Liver (tissue), 8 donors: ENCODE measurements at regions not wholly inside any gene's neighbourhood (a gene's known extent, or its start where the extent isn't known, plus 50 kb on each side); places are given as distances from the start of the nearest gene placed in this dataset.

Source experiments
- DNase-seq: peaks from one replicate; pipeline ENCODE4 v3.0.0-alpha.2; 2017; ENCODE audit warnings: low spot score
- H3K27ac ChIP-seq, 2 donors: one replicate each; pipeline ENCODE4 v1.7.0; 2013; ENCODE audit warnings: inconsistent platforms in 2 of 2, low read length in 2 of 2, control low read depth in 1 of 2, low read depth in 1 of 2, mild to moderate bottlenecking in 1 of 2
- H3K27me3 ChIP-seq, 4 donors: one replicate each; pipeline versions ENCODE4 v1.6.1 to v1.7.0; 2013; ENCODE audit warnings: low read length in 3 of 4, inconsistent platforms in 1 of 4, mild to moderate bottlenecking in 1 of 4, moderate library complexity in 1 of 4; ENCODE audit not compliant: control insufficient read depth in 4 of 4, insufficient read depth in 4 of 4
- H3K36me3 ChIP-seq, 4 donors: one replicate each; pipeline versions ENCODE4 v1.6.1 to v1.7.0; 2013; ENCODE audit warnings: low read length in 3 of 4, mild to moderate bottlenecking in 3 of 4, low read depth in 1 of 4, moderate library complexity in 1 of 4; ENCODE audit not compliant: control insufficient read depth in 4 of 4, insufficient read depth in 3 of 4
- H3K4me1 ChIP-seq, 4 donors: one replicate each; pipeline versions ENCODE4 v1.6.1 to v1.7.0; 2013; ENCODE audit warnings: low read length in 3 of 4, mild to moderate bottlenecking in 3 of 4, moderate library complexity in 1 of 4; ENCODE audit not compliant: control insufficient read depth in 4 of 4, insufficient read depth in 4 of 4
- H3K4me3 ChIP-seq, 3 donors: one replicate each; pipeline versions ENCODE4 v1.6.1 to v1.7.0; 2013; ENCODE audit warnings: low read length in 3 of 3, control low read depth in 1 of 3, low read depth in 1 of 3, mild to moderate bottlenecking in 1 of 3
- H3K9ac ChIP-seq, 2 donors: one replicate each; pipeline ENCODE4 v1.7.0; 2013; ENCODE audit warnings: low read length in 2 of 2, mild to moderate bottlenecking in 2 of 2, moderate library complexity in 2 of 2, control low read depth in 1 of 2, low read depth in 1 of 2
- H3K9me3 ChIP-seq, 4 donors: one replicate each; pipeline versions ENCODE4 v1.6.1 to v1.7.0; 2013; ENCODE audit warnings: low read length in 3 of 4; ENCODE audit not compliant: control insufficient read depth in 4 of 4
- ATF3 ChIP-seq: IDR thresholded peaks from 2 replicates; pipeline ENCODE4 v1.6.1; 2016; ENCODE audit warnings: antibody characterized with exemption
- CTCF ChIP-seq: fragments of 150-350 bp; IDR thresholded peaks from 2 replicates; pipeline ENCODE4 v1.5.1; 2017; ENCODE audit warnings: improper control_type of control experiment, low read depth, low read length; ENCODE audit not compliant: missing input control
- EGR1 ChIP-seq, 2 donors: IDR thresholded peaks; 2 replicates each; pipeline ENCODE4 v1.6.1; 2016 to 2018; ENCODE audit warnings: antibody characterized with exemption in 2 of 2, low read depth in 2 of 2
- FOXA1 ChIP-seq: IDR thresholded peaks from 2 replicates; pipeline ENCODE4 v1.6.1; 2016; ENCODE audit warnings: antibody characterized with exemption
- FOXA2 ChIP-seq: IDR thresholded peaks from 2 replicates; pipeline ENCODE4 v1.6.1; 2016; ENCODE audit warnings: antibody characterized with exemption
- HNF4A ChIP-seq, 2 donors: conservative IDR thresholded peaks; 2 replicates each; pipeline ENCODE4 v1.6.1; 2016; ENCODE audit warnings: antibody characterized with exemption in 2 of 2, mild to moderate bottlenecking in 2 of 2
- HNF4G ChIP-seq: IDR thresholded peaks from 2 replicates; pipeline ENCODE4 v1.6.1; 2016; ENCODE audit warnings: antibody characterized with exemption
- JUND ChIP-seq, 2 donors: IDR thresholded peaks; 2 replicates each; pipeline ENCODE4 v1.6.1; 2016; ENCODE audit warnings: antibody characterized with exemption in 2 of 2
- MAX ChIP-seq: IDR thresholded peaks from 2 replicates; pipeline ENCODE4 v1.6.1; 2016; ENCODE audit warnings: antibody characterized with exemption
- NR2F2 ChIP-seq: IDR thresholded peaks from 2 replicates; pipeline ENCODE4 v1.6.1; 2016; ENCODE audit warnings: antibody characterized with exemption
- RAD21 ChIP-seq, 2 donors: IDR thresholded peaks; 2 replicates each; pipeline ENCODE4 v1.6.1; 2016; ENCODE audit warnings: antibody characterized with exemption in 2 of 2, mild to moderate bottlenecking in 2 of 2
- REST ChIP-seq: IDR thresholded peaks from 2 replicates; pipeline ENCODE4 v1.6.1; 2016; ENCODE audit warnings: antibody characterized with exemption, mild to moderate bottlenecking
- RXRA ChIP-seq, 2 donors: IDR thresholded peaks; 2 replicates each; pipeline ENCODE4 v1.6.1; 2017 to 2018; ENCODE audit warnings: antibody characterized with exemption in 2 of 2, mild to moderate bottlenecking in 1 of 2
- SP1 ChIP-seq: IDR thresholded peaks from 2 replicates; pipeline ENCODE4 v1.6.1; 2018; ENCODE audit warnings: antibody characterized with exemption, mild to moderate bottlenecking
- TAF1 ChIP-seq: conservative IDR thresholded peaks from 2 replicates; pipeline ENCODE4 v1.6.1; 2016; ENCODE audit warnings: antibody characterized with exemption, mild to moderate bottlenecking
- YY1 ChIP-seq: IDR thresholded peaks from 2 replicates; pipeline ENCODE4 v1.6.1; 2016; ENCODE audit warnings: antibody characterized with exemption, mild to moderate bottlenecking
- ZBTB33 ChIP-seq: IDR thresholded peaks from 2 replicates; pipeline ENCODE4 v1.6.1; 2016; ENCODE audit warnings: antibody characterized with exemption
- WGBS: extraction: QIAGEN DNeasy Blood & Tissue Kit; methylation state at CpG from one replicate; pipeline ENCODE4 v1.1.7; 2013; 5-methylcytosine and 5-hydroxymethylcytosine counted together
- donor health status: healthy.
- donor health status: healthy.
- donor health status: healthy.
- donor health status: healthy.
- donor health status: healthy.

GRCh38 chr4:138487670-138488069 is 245.5 kb upstream of the SLC7A11 start:
- H3K9ac ChIP-seq = no peak overlapping the region
- DNase-seq = no peak
- no peaks in the 10 kb centered on the region for H3K27me3 ChIP-seq
- H3K4me1 ChIP-seq = no peaks in the 10 kb centered on the region
- H3K4me3 ChIP-seq = no peak overlapping the region
- TF ChIP-seq RXRA (IDR thresholded peaks at IDR 0.05) = no peak
- no peak for TF ChIP-seq TAF1
- TF ChIP-seq EGR1 (IDR thresholded peaks at IDR 0.05; ENCODE audit: low read depth in 2 of 2) = no peak
- H3K27ac ChIP-seq = no peak overlapping the region
- no peaks in the 10 kb centered on the region for H3K36me3 ChIP-seq
- WGBS = 76% methylated on average over 4 of the region's 4 CpGs
- H3K9me3 ChIP-seq = no peaks in the 10 kb centered on the region

- Histone ChIP-seq H3K36me3 (no peaks in the 10 kb centered on the region), H3K4me1 (no peaks in the 10 kb centered on the region), H3K9me3 (no peaks in the 10 kb centered on the region), H3K9ac (no peak overlapping the region), H3K27ac (no peak overlapping the region), H3K4me3 (no peak overlapping the region), H3K27me3 (no peaks in the 10 kb centered on the region)
- TF ChIP-seq ATF3 = no peak
- TF ChIP-seq HNF4A (conservative IDR thresholded peaks at IDR 0.05) = no peak
- TF ChIP-seq SP1 = no peak
- no peak for TF ChIP-seq NR2F2
- no peak for TF ChIP-seq FOXA1
- TF ChIP-seq YY1 = no peak
- no peak for TF ChIP-seq HNF4G
- no peak for TF ChIP-seq ZBTB33
- TF ChIP-seq TAF1 = no peak
- TF ChIP-seq FOXA2 = no peak
- no peak for DNase-seq
- WGBS = 43% methylated on average over 2 of the region's 2 CpGs
Measured at GRCh38 chr4:138487230-138487629, 245.1 kb upstream of the SLC7A11 start.

- Histone ChIP-seq H3K4me1 (no peaks in the 10 kb centered on the region), H3K27me3 (no peaks in the 10 kb centered on the region), H3K27ac (no peak overlapping the region), H3K9ac (no peak overlapping the region), H3K9me3 (peaks cover 0 to 1% (median 0%) of the 10 kb centered on the region in 4 donors), H3K36me3 (no peaks in the 10 kb centered on the region), H3K4me3 (no peak overlapping the region)
- no peak for DNase-seq
- 93% methylated on average over 3 of the region's 3 CpGs for WGBS
- TF ChIP-seq FOXA1 (no peak), TAF1 (no peak), EGR1 (IDR thresholded peaks at IDR 0.05; ENCODE audit: low read depth in 2 of 2) (no peak), CTCF (no peak), SP1 (no peak), HNF4A (conservative IDR thresholded peaks at IDR 0.05) (no peak), ZBTB33 (no peak), FOXA2 (no peak), JUND (IDR thresholded peaks at IDR 0.05) (no peak), RXRA (IDR thresholded peaks at IDR 0.05) (no peak), RAD21 (IDR thresholded peaks at IDR 0.05) (no peak), NR2F2 (no peak), YY1 (no peak), REST (no peak), HNF4G (no peak), MAX (no peak)
Measured at GRCh38 chr4:138485498-138485897, 243.3 kb upstream of the SLC7A11 start.
